ENCODE measurements at regions not wholly inside any gene's neighbourhood (a gene's known extent, or its start where the extent isn't known, plus 50 kb on each side); places are given as distances from the start of the nearest gene placed in this dataset.

DNA sequence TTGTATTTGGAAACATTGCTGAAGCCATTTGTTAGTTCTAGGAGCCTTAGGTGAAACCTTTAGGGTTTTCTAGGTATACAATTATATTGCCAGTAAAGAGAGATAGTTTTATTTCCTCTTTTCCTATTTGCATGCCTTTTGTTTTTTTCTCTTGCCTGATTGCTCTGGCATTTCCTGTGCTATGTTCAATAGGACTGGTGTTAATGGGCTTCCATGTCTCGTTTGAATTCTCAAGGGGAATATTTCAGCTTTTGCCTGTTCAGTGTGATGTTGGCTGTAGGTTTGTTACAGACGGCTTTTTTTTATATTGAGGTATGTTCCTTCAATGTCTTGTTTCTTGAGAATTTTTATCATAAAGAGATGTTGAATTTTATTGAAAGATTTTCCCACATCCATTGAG lies 1054.9 kb upstream of the NXPH2 start:
- Histone ChIP-seq H3K4me2 (replicated peaks; ENCODE audit: low read depth, low read length, poor library complexity, severe bottlenecking) (no peak overlapping the region), H3K79me2 (ENCODE audit: control insufficient read depth, insufficient read depth, low read length) (no peaks in the 10 kb centered on the region), H3K36me3 (replicated peaks in 1 of 2; ENCODE audit: control extremely low read depth in 1 of 2, control insufficient read depth in 1 of 2, extremely low read depth in 1 of 2, insufficient read depth in 2 of 2, low read length in 1 of 2) (no peaks in the 10 kb centered on the region), H3K4me1 (ENCODE audit: control insufficient read depth in 2 of 2, insufficient read depth in 2 of 2, low read length in 2 of 2) (no peaks in the 10 kb centered on the region), H3K27me3 (replicated peaks in 1 of 4; ENCODE audit: control extremely low read depth in 1 of 4, control insufficient read depth in 3 of 4, insufficient read depth in 4 of 4, low read length in 3 of 4) (no peaks in the 10 kb centered on the region), H4K20me1 (ENCODE audit: control insufficient read depth, insufficient read depth, low read length, poor library complexity, severe bottlenecking) (no peaks in the 10 kb centered on the region), H3K9ac (ENCODE audit: low read length) (no peak overlapping the region), H3K4me3 (ENCODE audit: control extremely low read depth in 1 of 5, extremely low read depth in 1 of 5, insufficient read depth in 1 of 5, low read depth in 2 of 5, low read length in 4 of 5) (no peak overlapping the region), H3K27ac (ENCODE audit: low read length in 2 of 2) (no peak overlapping the region), H2AFZ (ENCODE audit: insufficient read depth, low read depth, low read length, poor library complexity, severe bottlenecking) (no peak overlapping the region), H3K9me3 (ENCODE audit: control extremely low read depth in 1 of 3, control insufficient read depth in 2 of 3, insufficient read depth in 1 of 3, low read length in 2 of 3) (peaks cover 0 to 3% (median 0%) of the 10 kb centered on the region in 3 donors)
- H3K27ac Mint-ChIP-seq, result no peak overlapping the region
- H3K4me1 Mint-ChIP-seq, result no peaks in the 10 kb centered on the region
- no peak overlapping the region for H3K4me3 Mint-ChIP-seq
- ATAC-seq (ENCODE audit: low read depth) (no peak), DNase-seq (no peak)
- H3K9me3 Mint-ChIP-seq (ENCODE audit: insufficient read depth), result peaks cover 7% of the 10 kb centered on the region
- TF ChIP-seq EZH2 (IDR thresholded peaks at IDR 0.05; ENCODE audit: borderline replicate concordance, insufficient read depth, low read depth, low read length, poor library complexity, severe bottlenecking), result no peak
- TF ChIP-seq, protein P1, sequence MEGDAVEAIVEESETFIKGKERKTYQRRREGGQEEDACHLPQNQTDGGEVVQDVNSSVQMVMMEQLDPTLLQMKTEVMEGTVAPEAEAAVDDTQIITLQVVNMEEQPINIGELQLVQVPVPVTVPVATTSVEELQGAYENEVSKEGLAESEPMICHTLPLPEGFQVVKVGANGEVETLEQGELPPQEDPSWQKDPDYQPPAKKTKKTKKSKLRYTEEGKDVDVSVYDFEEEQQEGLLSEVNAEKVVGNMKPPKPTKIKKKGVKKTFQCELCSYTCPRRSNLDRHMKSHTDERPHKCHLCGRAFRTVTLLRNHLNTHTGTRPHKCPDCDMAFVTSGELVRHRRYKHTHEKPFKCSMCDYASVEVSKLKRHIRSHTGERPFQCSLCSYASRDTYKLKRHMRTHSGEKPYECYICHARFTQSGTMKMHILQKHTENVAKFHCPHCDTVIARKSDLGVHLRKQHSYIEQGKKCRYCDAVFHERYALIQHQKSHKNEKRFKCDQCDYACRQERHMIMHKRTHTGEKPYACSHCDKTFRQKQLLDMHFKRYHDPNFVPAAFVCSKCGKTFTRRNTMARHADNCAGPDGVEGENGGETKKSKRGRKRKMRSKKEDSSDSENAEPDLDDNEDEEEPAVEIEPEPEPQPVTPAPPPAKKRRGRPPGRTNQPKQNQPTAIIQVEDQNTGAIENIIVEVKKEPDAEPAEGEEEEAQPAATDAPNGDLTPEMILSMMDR (IDR thresholded peaks at IDR 0.05), result no peak
- ChIA-PET POLR2A (no interaction called here), CTCF (no interaction called here)
- intact Hi-C loops (cut with micrococcal nuclease), result no loop called here
- no peaks in the 10 kb centered on the region for H3K27me3 Mint-ChIP-seq
- WGBS (ENCODE audit: insufficient coverage), result 14% methylated on average over 1 of the region's 2 CpGs

DNA sequence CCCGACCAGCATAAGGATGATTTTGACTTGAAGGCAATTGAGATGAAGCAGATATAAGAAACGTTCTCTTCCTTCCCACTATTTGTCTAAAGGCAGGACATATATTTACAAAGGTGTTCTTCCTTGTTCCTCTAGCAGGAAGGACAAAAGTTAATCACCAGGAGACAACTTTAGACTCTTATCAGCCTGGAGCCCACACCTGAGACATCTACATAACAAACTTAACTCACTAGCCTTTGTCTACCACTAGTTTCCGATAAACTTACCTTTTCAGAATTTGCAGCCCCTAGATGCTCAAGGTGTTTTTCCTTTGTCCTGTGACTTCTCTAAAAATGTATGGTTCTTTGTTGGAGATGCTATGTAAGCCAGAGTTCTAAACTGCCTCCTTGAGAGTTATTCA lies 1047.8 kb upstream of the NXPH2 start:
- no CpG with 5 or more reads among the region's 3 CpGs for WGBS (ENCODE audit: insufficient coverage)
- Histone ChIP-seq H2AFZ (ENCODE audit: insufficient read depth, low read depth, low read length, poor library complexity, severe bottlenecking) (no peak overlapping the region), H3K27me3 (replicated peaks in 1 of 4; ENCODE audit: control extremely low read depth in 1 of 4, control insufficient read depth in 3 of 4, insufficient read depth in 4 of 4, low read length in 3 of 4) (no peaks in the 10 kb centered on the region), H3K4me3 (ENCODE audit: control extremely low read depth in 1 of 5, extremely low read depth in 1 of 5, insufficient read depth in 1 of 5, low read depth in 2 of 5, low read length in 4 of 5) (no peak overlapping the region), H3K4me2 (replicated peaks; ENCODE audit: low read depth, low read length, poor library complexity, severe bottlenecking) (no peak overlapping the region), H3K27ac (ENCODE audit: low read length in 2 of 2) (no peak overlapping the region), H3K79me2 (ENCODE audit: control insufficient read depth, insufficient read depth, low read length) (no peaks in the 10 kb centered on the region), H3K9ac (ENCODE audit: low read length) (no peak overlapping the region), H3K9me3 (ENCODE audit: control extremely low read depth in 1 of 3, control insufficient read depth in 2 of 3, insufficient read depth in 1 of 3, low read length in 2 of 3) (peaks cover 0 to 4% (median 0%) of the 10 kb centered on the region in 3 donors), H4K20me1 (ENCODE audit: control insufficient read depth, insufficient read depth, low read length, poor library complexity, severe bottlenecking) (no peaks in the 10 kb centered on the region), H3K4me1 (ENCODE audit: control insufficient read depth in 2 of 2, insufficient read depth in 2 of 2, low read length in 2 of 2) (no peaks in the 10 kb centered on the region), H3K36me3 (replicated peaks in 1 of 2; ENCODE audit: control extremely low read depth in 1 of 2, control insufficient read depth in 1 of 2, extremely low read depth in 1 of 2, insufficient read depth in 2 of 2, low read length in 1 of 2) (no peaks in the 10 kb centered on the region)
- Mint-ChIP-seq H3K4me3 (no peak overlapping the region), H3K27ac (no peak overlapping the region), H3K9me3 (ENCODE audit: insufficient read depth) (peaks cover 1% of the 10 kb centered on the region), H3K27me3 (no peaks in the 10 kb centered on the region), H3K4me1 (no peaks in the 10 kb centered on the region)
- DNase-seq (no peak), ATAC-seq (ENCODE audit: low read depth) (no peak)
- CTCF ChIA-PET, result no interaction called here
- intact Hi-C loops (cut with micrococcal nuclease), result no loop called here
- TF ChIP-seq EZH2 (IDR thresholded peaks at IDR 0.05; ENCODE audit: borderline replicate concordance, insufficient read depth, low read depth, low read length, poor library complexity, severe bottlenecking), result no peak
- POLR2A ChIA-PET, result no interaction called here

Data from B cell (primary cell).